ENCODE measurements at regions not wholly inside any gene's neighbourhood (a gene's known extent, or its start where the extent isn't known, plus 50 kb on each side); places are given as distances from the start of the nearest gene placed in this dataset.

- Mint-ChIP-seq H3K4me1 (no peaks in the 10 kb centered on the region), H3K27me3 (ENCODE audit: insufficient read depth, low read depth, poor library complexity) (peaks cover 2% of the 10 kb centered on the region), H3K4me3 (no peak overlapping the region), H3K9me3 (peaks cover 97% of the 10 kb centered on the region), H3K36me3 (ENCODE audit: low read depth) (peaks cover 33% of the 10 kb centered on the region), H3K27ac (no peak overlapping the region)
- no peak overlapping the region for H3K4me3 ChIP-seq
- H3K36me3 ChIP-seq (ENCODE audit: insufficient read depth) = no peaks in the 10 kb centered on the region
- no peaks in the 10 kb centered on the region for H3K4me1 ChIP-seq (ENCODE audit: insufficient read depth)
- H2AFZ ChIP-seq = no peak overlapping the region
- ATAC-seq (no peak), DNase-seq (ENCODE audit: low spot score) (no peak)
- no peaks in the 10 kb centered on the region for H3F3A ChIP-seq (replicated peaks; ENCODE audit: low read depth)
- H4K20me1 ChIP-seq (replicated peaks; ENCODE audit: insufficient read depth) = no peaks in the 10 kb centered on the region
- TF ChIP-seq STAT1 (IDR thresholded peaks at IDR 0.05; ENCODE audit: unreplicated experiment) (no peak), CREB1 (CRISPR knock-in tag; IDR thresholded peaks at IDR 0.05; ENCODE audit: low read depth) (no peak), EZH2phosphoT487 (IDR thresholded peaks at IDR 0.05; ENCODE audit: unreplicated experiment) (no peak), ETS1 (IDR thresholded peaks at IDR 0.05) (no peak), EZH2 (IDR thresholded peaks at IDR 0.05; ENCODE audit: low read depth, unreplicated experiment) (no peak), JUNB (IDR thresholded peaks at IDR 0.05; ENCODE audit: unreplicated experiment) (no peak), ZNF331 (CRISPR knock-in tag; IDR thresholded peaks at IDR 0.05; ENCODE audit: low read depth) (no peak), ZNF114 (CRISPR knock-in tag; IDR thresholded peaks at IDR 0.05) (no peak)
- TF ChIP-seq, protein P1, sequence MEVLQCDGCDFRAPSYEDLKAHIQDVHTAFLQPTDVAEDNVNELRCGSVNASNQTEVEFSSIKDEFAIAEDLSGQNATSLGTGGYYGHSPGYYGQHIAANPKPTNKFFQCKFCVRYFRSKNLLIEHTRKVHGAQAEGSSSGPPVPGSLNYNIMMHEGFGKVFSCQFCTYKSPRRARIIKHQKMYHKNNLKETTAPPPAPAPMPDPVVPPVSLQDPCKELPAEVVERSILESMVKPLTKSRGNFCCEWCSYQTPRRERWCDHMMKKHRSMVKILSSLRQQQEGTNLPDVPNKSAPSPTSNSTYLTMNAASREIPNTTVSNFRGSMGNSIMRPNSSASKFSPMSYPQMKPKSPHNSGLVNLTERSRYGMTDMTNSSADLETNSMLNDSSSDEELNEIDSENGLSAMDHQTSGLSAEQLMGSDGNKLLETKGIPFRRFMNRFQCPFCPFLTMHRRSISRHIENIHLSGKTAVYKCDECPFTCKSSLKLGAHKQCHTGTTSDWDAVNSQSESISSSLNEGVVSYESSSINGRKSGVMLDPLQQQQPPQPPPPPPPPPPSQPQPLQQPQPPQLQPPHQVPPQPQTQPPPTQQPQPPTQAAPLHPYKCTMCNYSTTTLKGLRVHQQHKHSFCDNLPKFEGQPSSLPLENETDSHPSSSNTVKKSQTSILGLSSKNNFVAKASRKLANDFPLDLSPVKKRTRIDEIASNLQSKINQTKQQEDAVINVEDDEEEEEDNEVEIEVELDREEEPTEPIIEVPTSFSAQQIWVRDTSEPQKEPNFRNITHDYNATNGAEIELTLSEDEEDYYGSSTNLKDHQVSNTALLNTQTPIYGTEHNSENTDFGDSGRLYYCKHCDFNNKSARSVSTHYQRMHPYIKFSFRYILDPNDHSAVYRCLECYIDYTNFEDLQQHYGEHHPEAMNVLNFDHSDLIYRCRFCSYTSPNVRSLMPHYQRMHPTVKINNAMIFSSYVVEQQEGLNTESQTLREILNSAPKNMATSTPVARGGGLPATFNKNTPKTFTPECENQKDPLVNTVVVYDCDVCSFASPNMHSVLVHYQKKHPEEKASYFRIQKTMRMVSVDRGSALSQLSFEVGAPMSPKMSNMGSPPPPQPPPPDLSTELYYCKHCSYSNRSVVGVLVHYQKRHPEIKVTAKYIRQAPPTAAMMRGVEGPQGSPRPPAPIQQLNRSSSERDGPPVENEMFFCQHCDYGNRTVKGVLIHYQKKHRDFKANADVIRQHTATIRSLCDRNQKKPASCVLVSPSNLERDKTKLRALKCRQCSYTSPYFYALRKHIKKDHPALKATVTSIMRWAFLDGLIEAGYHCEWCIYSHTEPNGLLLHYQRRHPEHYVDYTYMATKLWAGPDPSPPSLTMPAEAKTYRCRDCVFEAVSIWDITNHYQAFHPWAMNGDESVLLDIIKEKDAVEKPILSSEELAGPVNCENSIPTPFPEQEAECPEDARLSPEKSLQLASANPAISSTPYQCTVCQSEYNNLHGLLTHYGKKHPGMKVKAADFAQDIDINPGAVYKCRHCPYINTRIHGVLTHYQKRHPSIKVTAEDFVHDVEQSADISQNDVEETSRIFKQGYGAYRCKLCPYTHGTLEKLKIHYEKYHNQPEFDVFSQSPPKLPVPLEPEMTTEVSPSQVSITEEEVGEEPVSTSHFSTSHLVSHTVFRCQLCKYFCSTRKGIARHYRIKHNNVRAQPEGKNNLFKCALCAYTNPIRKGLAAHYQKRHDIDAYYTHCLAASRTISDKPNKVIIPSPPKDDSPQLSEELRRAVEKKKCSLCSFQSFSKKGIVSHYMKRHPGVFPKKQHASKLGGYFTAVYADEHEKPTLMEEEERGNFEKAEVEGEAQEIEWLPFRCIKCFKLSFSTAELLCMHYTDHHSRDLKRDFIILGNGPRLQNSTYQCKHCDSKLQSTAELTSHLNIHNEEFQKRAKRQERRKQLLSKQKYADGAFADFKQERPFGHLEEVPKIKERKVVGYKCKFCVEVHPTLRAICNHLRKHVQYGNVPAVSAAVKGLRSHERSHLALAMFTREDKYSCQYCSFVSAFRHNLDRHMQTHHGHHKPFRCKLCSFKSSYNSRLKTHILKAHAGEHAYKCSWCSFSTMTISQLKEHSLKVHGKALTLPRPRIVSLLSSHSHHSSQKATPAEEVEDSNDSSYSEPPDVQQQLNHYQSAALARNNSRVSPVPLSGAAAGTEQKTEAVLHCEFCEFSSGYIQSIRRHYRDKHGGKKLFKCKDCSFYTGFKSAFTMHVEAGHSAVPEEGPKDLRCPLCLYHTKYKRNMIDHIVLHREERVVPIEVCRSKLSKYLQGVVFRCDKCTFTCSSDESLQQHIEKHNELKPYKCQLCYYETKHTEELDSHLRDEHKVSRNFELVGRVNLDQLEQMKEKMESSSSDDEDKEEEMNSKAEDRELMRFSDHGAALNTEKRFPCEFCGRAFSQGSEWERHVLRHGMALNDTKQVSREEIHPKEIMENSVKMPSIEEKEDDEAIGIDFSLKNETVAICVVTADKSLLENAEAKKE (CRISPR knock-in tag; IDR thresholded peaks at IDR 0.05) = no peak
- TF ChIP-seq, protein P2, sequence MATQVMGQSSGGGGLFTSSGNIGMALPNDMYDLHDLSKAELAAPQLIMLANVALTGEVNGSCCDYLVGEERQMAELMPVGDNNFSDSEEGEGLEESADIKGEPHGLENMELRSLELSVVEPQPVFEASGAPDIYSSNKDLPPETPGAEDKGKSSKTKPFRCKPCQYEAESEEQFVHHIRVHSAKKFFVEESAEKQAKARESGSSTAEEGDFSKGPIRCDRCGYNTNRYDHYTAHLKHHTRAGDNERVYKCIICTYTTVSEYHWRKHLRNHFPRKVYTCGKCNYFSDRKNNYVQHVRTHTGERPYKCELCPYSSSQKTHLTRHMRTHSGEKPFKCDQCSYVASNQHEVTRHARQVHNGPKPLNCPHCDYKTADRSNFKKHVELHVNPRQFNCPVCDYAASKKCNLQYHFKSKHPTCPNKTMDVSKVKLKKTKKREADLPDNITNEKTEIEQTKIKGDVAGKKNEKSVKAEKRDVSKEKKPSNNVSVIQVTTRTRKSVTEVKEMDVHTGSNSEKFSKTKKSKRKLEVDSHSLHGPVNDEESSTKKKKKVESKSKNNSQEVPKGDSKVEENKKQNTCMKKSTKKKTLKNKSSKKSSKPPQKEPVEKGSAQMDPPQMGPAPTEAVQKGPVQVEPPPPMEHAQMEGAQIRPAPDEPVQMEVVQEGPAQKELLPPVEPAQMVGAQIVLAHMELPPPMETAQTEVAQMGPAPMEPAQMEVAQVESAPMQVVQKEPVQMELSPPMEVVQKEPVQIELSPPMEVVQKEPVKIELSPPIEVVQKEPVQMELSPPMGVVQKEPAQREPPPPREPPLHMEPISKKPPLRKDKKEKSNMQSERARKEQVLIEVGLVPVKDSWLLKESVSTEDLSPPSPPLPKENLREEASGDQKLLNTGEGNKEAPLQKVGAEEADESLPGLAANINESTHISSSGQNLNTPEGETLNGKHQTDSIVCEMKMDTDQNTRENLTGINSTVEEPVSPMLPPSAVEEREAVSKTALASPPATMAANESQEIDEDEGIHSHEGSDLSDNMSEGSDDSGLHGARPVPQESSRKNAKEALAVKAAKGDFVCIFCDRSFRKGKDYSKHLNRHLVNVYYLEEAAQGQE (IDR thresholded peaks at IDR 0.05; ENCODE audit: unreplicated experiment) = no peak
- H3K79me2 ChIP-seq (replicated peaks; ENCODE audit: insufficient read depth) = no peaks in the 10 kb centered on the region
- no peaks in the 10 kb centered on the region for H3K9me2 ChIP-seq (ENCODE audit: insufficient read depth)
- H3K27me3 ChIP-seq (ENCODE audit: insufficient read depth) = no peaks in the 10 kb centered on the region
- H3K27ac ChIP-seq (ENCODE audit: low read depth) = no peak overlapping the region
- H3K4me2 ChIP-seq = no peak overlapping the region
Measured at GRCh38 chr5:178786417-178786816, 56.0 kb upstream of the ZNF354A start.
